WTC11 (cell line): ENCODE measurements at regions not wholly inside any gene's neighbourhood (a gene's known extent, or its start where the extent isn't known, plus 50 kb on each side); places are given as distances from the start of the nearest gene placed in this dataset.

Source experiments
- ATAC-seq: fragments of 200-7000 bp; cut with Tn5 transposase; 2 replicates; pipeline ENCODE4 v1.10.0; 2021; ENCODE audit warnings: mild to moderate bottlenecking, moderate library complexity
- CTCF ChIA-PET: fragments of 300-600 bp; sonication (Branson Sonifier 250); formaldehyde crosslinking; loops from one replicate; lab custom pipeline; 2021; ENCODE audit warnings: antibody characterized with exemption; lab: Charles Lee
- POLR2A ChIA-PET: fragments of 350-600 bp; sonication (Branson Sonifier 250); formaldehyde crosslinking; loops from one replicate; lab custom pipeline; 2021; ENCODE audit warnings: antibody characterized with exemption; lab: Charles Lee
- DNase-seq: peaks from one replicate; pipeline ENCODE4 v3.0.0; 2021; ENCODE audit warnings: low spot score
- H3K27ac Mint-ChIP-seq: 2 replicates; pipeline ENCODE4 v1.8.0; 2021; ENCODE audit warnings: mixed read lengths
- H3K27me3 Mint-ChIP-seq: 2 replicates; pipeline ENCODE4 v1.8.0; 2021; ENCODE audit warnings: low read depth, mild to moderate bottlenecking, moderate library complexity, mixed read lengths
- H3K36me3 Mint-ChIP-seq: 2 replicates; pipeline ENCODE4 v1.8.0; 2021; ENCODE audit warnings: mixed read lengths
- H3K4me1 Mint-ChIP-seq: 2 replicates; pipeline ENCODE4 v1.8.0; 2022; ENCODE audit warnings: mixed read lengths
- H3K4me3 Mint-ChIP-seq: 2 replicates; pipeline ENCODE4 v1.8.0; 2021; ENCODE audit warnings: mild to moderate bottlenecking, moderate library complexity, mixed read lengths
- H3K9me3 Mint-ChIP-seq: 2 replicates; pipeline ENCODE4 v1.8.0; 2021; ENCODE audit warnings: mixed read lengths
- ATF3 ChIP-seq: sonication (generic); formaldehyde crosslinking; conservative IDR thresholded peaks from 2 replicates; pipeline ENCODE4 v1.8.1; 2022; ENCODE audit warnings: mild to moderate bottlenecking, missing genetic modification reagents
- CDX4 ChIP-seq: fragments of 250-450 bp; sonication (Bioruptor Pico); IDR thresholded peaks from 2 replicates; pipeline ENCODE4 v1.9.0; 2021; ENCODE audit warnings: moderate library complexity, mild to moderate bottlenecking, inconsistent platforms, borderline replicate concordance
- CTCF ChIP-seq: fragments of 200-600 bp; IDR thresholded peaks from 2 replicates; pipeline ENCODE4 v1.8.0; 2022; ENCODE audit warnings: antibody characterized with exemption
- E2F4 ChIP-seq: sonication (generic); formaldehyde crosslinking; IDR thresholded peaks from 2 replicates; pipeline ENCODE4 v1.8.1; 2022; ENCODE audit warnings: low read depth, mild to moderate bottlenecking, moderate library complexity, missing genetic modification reagents, borderline replicate concordance
- E2F5 ChIP-seq: sonication (generic); formaldehyde crosslinking; IDR thresholded peaks from 2 replicates; pipeline ENCODE4 v1.8.1; 2022; ENCODE audit warnings: mild to moderate bottlenecking, moderate library complexity, missing genetic modification reagents
- ELF4 ChIP-seq: sonication (generic); formaldehyde crosslinking; IDR thresholded peaks from 2 replicates; pipeline ENCODE4 v1.8.1; 2022; ENCODE audit warnings: low read depth, mild to moderate bottlenecking, moderate library complexity, missing genetic modification reagents
- ERG ChIP-seq: fragments of 250-450 bp; sonication (Bioruptor Pico); IDR thresholded peaks from 2 replicates; pipeline ENCODE4 v1.8.0; 2021; ENCODE audit warnings: mild to moderate bottlenecking
- ETV6 ChIP-seq: sonication (generic); formaldehyde crosslinking; IDR thresholded peaks from 2 replicates; pipeline ENCODE4 v1.8.1; 2022; ENCODE audit warnings: mild to moderate bottlenecking, missing genetic modification reagents
- FOXJ3 ChIP-seq: sonication (generic); formaldehyde crosslinking; IDR thresholded peaks from 2 replicates; pipeline ENCODE4 v1.9.0; 2021; ENCODE audit warnings: missing genetic modification reagents, mild to moderate bottlenecking, borderline replicate concordance
- GABPB1 ChIP-seq: sonication (generic); formaldehyde crosslinking; IDR thresholded peaks from 2 replicates; pipeline ENCODE4 v1.8.1; 2023; ENCODE audit warnings: mild to moderate bottlenecking, missing genetic modification reagents
- IRF2 ChIP-seq: sonication (generic); formaldehyde crosslinking; IDR thresholded peaks from 2 replicates; pipeline ENCODE4 v1.8.0; 2022; ENCODE audit warnings: low read depth, missing genetic modification reagents, borderline replicate concordance
- MAX ChIP-seq: sonication (generic); formaldehyde crosslinking; IDR thresholded peaks from 2 replicates; pipeline ENCODE4 v1.8.0; 2022; ENCODE audit warnings: mild to moderate bottlenecking, missing genetic modification reagents
- NFATC4 ChIP-seq: fragments of 250-450 bp; sonication (Bioruptor Pico); IDR thresholded peaks from 2 replicates; pipeline ENCODE4 v1.9.0; 2021; ENCODE audit warnings: mild to moderate bottlenecking
- NR2C2 ChIP-seq: sonication (generic); formaldehyde crosslinking; IDR thresholded peaks from 2 replicates; pipeline ENCODE4 v1.8.0; 2022; ENCODE audit warnings: mild to moderate bottlenecking, missing genetic modification reagents
- PRRX2 ChIP-seq: fragments of 250-450 bp; sonication (Bioruptor Pico); IDR thresholded peaks from 2 replicates; pipeline ENCODE4 v1.8.0; 2021; ENCODE audit warnings: mild to moderate bottlenecking
- RELA ChIP-seq: sonication (generic); formaldehyde crosslinking; IDR thresholded peaks from 2 replicates; pipeline ENCODE4 v1.8.1; 2022; ENCODE audit warnings: missing genetic modification reagents, mild to moderate bottlenecking, borderline replicate concordance
- RORB ChIP-seq: fragments of 250-450 bp; sonication (Bioruptor Pico); IDR thresholded peaks from 2 replicates; pipeline ENCODE4 v1.9.0; 2021; ENCODE audit warnings: mild to moderate bottlenecking
- SOX15 ChIP-seq: fragments of 250-450 bp; sonication (Bioruptor Pico); IDR thresholded peaks from 2 replicates; pipeline ENCODE4 v1.9.0; 2021; ENCODE audit warnings: mild to moderate bottlenecking
- SP1 ChIP-seq: sonication (generic); formaldehyde crosslinking; conservative IDR thresholded peaks from 2 replicates; pipeline ENCODE4 v1.8.1; 2022; ENCODE audit warnings: missing genetic modification reagents
- STAT6 ChIP-seq: sonication (generic); formaldehyde crosslinking; conservative IDR thresholded peaks from 2 replicates; pipeline ENCODE4 v1.8.1; 2023; ENCODE audit warnings: mild to moderate bottlenecking, low read depth, missing genetic modification reagents, moderate library complexity
- TP53 ChIP-seq: sonication (generic); formaldehyde crosslinking; IDR thresholded peaks from 2 replicates; pipeline ENCODE4 v1.8.1; 2023; ENCODE audit warnings: mild to moderate bottlenecking, missing genetic modification reagents
- USF2 ChIP-seq: sonication (generic); formaldehyde crosslinking; IDR thresholded peaks from 2 replicates; pipeline ENCODE4 v1.8.1; 2023; ENCODE audit warnings: mild to moderate bottlenecking, missing genetic modification reagents, moderate library complexity
- ZBTB43 ChIP-seq: sonication (generic); formaldehyde crosslinking; IDR thresholded peaks from 2 replicates; pipeline ENCODE4 v1.8.1; 2023; ENCODE audit warnings: mild to moderate bottlenecking, missing genetic modification reagents
- ZNF396 ChIP-seq: fragments of 250-450 bp; sonication (Bioruptor Pico); IDR thresholded peaks from 2 replicates; pipeline ENCODE4 v1.8.0; 2021; ENCODE audit warnings: mild to moderate bottlenecking, moderate library complexity, borderline replicate concordance
- ZNF416 ChIP-seq: fragments of 250-450 bp; sonication (Bioruptor Pico); IDR thresholded peaks from 2 replicates; pipeline ENCODE4 v1.9.0; 2021; ENCODE audit warnings: mild to moderate bottlenecking, inconsistent platforms

- ChIA-PET POLR2A (no interaction called here), CTCF (interaction anchor here (1.4 kb wide), 1 partner anchor 38 kb away, joined by 3 read pairs; no protein-coding TSS in a partner anchor)
- Mint-ChIP-seq H3K4me3 (no peak overlapping the region), H3K27me3 (no peaks in the 10 kb centered on the region), H3K9me3 (peaks cover 3% of the 10 kb centered on the region; the same call in 1 of the 2 replicates), H3K27ac (no peak overlapping the region), H3K36me3 (no peaks in the 10 kb centered on the region), H3K4me1 (no peaks in the 10 kb centered on the region)
- ATAC-seq (no peak), DNase-seq (no peak)
- TF ChIP-seq E2F4 (CRISPR knock-in tag) (no peak), E2F5 (no peak), ZNF416 (CRISPR knock-in tag) (no peak), ZNF396 (CRISPR knock-in tag) (no peak), CTCF (no peak), NFATC4 (CRISPR knock-in tag) (no peak), IRF2 (CRISPR knock-in tag) (no peak), STAT6 (CRISPR knock-in tag) (no peak), USF2 (CRISPR knock-in tag) (no peak), ZBTB43 (CRISPR knock-in tag) (no peak), PRRX2 (CRISPR knock-in tag) (no peak), ERG (no peak), RORB (CRISPR knock-in tag) (no peak), SOX15 (no peak), GABPB1 (no peak)
These were observed 98.5 kb upstream of the TMCC3 start for GRCh38 chr12:94748726-94749421.

GRCh38 chr12:94745562-94745961, 95.2 kb upstream of the TMCC3 start:
- Mint-ChIP-seq H3K27me3 (no peaks in the 10 kb centered on the region), H3K4me3 (no peak overlapping the region), H3K9me3 (peaks cover 3% of the 10 kb centered on the region; the same call in 1 of the 2 replicates), H3K36me3 (no peaks in the 10 kb centered on the region), H3K4me1 (peaks cover 18% of the 10 kb centered on the region), H3K27ac (no peak overlapping the region)
- POLR2A ChIA-PET, result no interaction called here
- ATAC-seq, result no peak
- no peak for DNase-seq
- CTCF ChIA-PET, result no interaction called here
- TF ChIP-seq FOXJ3 (CRISPR knock-in tag), result no peak
- no peak for TF ChIP-seq ZNF396 (CRISPR knock-in tag)
- TF ChIP-seq NR2C2 (CRISPR knock-in tag), result no peak
- TF ChIP-seq ETV6 (CRISPR knock-in tag), result no peak
- TF ChIP-seq TP53 (CRISPR knock-in tag), result no peak
- TF ChIP-seq GABPB1, result no peak
- no peak for TF ChIP-seq CDX4 (CRISPR knock-in tag)
- TF ChIP-seq MAX, result no peak
- no peak for TF ChIP-seq ELF4
- no peak for TF ChIP-seq ATF3
- TF ChIP-seq SP1 (CRISPR knock-in tag), result no peak
- no peak for TF ChIP-seq RELA (CRISPR knock-in tag)
